Activated effector memory CD4-positive, alpha-beta T cell treated with anti-CD3 and anti-CD28 coated beads, Interleukin-2, amount 50 U/mL, for 16 hours (primary cell): ENCODE measurements at regions not wholly inside any gene's neighbourhood (a gene's known extent, or its start where the extent isn't known, plus 50 kb on each side); places are given as distances from the start of the nearest gene placed in this dataset.
"Not testable (repeated sequence)": the region's sequence is repeated elsewhere in the genome, so short reads cannot be mapped to it uniquely, and the experiment has no call there.

Experiments used
- DNase-seq: peaks from one replicate; pipeline ENCODE4 v3.0.0-alpha.2; 2020

- no peak for DNase-seq
Measured at GRCh38 chr1:221983444-221983843, 241.6 kb upstream of the DUSP10 start.

- DNase-seq, result no peak
Measured at GRCh38 chr1:221981461-221981860, 239.6 kb upstream of the DUSP10 start.

GRCh38 chr1:221979444-221980032 is 237.6 kb upstream of the DUSP10 start:
- DNase-seq, result no peak

DNA sequence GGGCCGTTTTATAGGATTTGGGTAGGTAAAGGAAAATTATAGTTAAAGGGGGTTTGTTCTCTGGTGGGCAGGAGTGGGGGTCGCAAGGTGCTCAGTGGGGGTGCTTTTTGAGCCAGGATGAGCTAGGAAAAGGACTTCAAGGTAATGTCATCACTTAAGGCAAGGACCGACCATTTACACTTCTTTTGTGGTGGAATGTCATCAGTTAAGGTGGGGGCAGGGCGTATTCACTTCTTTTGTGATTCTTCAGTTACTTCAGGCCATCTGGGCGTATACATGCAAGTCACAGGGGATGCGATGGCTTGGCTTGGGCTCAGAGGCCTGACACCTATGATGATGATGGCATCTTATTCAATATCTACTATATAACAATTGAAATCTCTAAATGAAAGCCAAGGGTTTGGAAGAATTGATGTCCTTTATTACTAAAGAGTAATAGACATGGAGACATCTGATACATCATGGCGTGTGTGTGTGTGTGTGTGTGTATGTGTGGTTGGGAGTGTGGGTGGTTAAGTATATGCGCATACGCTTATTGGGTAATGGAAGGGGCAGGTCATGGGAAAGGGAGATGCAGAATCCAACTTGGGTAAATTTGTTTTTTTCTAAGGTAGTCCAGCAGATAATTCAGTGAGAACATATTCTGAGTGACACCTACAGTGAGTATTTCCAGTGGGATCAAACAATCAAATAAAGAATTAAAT is 236.9 kb upstream of the DUSP10 start:
- DNase-seq, result not testable (repeated sequence)

- not testable (repeated sequence) for DNase-seq
Measured at GRCh38 chr1:221973787-221974186, 231.9 kb upstream of the DUSP10 start.

GRCh38 chr1:221972276-221973235 is 230.7 kb upstream of the DUSP10 start:
- no peak for DNase-seq

- DNase-seq, result not testable (repeated sequence)
Measured at GRCh38 chr1:221971035-221971434, 229.1 kb upstream of the DUSP10 start.

DNA sequence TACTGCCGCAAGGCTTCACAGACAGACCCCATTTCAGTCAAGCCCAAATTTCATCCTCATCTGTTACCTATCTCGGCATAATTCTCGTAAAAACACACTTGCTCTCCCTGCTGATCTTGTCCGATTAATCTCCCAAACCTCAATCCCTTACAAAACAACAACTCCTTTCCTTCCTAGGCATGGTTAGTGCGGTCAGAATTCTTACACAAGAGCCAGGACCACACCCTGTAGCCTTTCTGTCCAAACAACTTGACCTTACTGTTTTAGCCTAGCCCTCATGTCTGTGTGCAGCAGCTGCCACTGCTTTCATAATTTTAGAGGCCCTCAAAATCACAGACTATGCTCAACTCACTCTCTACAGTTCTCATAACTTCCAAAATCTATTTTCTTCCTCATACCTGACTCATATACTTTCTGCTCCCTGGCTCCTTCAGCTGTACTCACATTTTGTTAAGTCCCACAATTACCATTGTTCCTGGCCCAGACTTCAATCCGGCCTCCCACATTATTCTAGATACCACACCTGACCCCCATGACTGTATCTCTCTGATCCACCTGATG is 227.5 kb upstream of the DUSP10 start:
- not testable (repeated sequence) for DNase-seq

DNA sequence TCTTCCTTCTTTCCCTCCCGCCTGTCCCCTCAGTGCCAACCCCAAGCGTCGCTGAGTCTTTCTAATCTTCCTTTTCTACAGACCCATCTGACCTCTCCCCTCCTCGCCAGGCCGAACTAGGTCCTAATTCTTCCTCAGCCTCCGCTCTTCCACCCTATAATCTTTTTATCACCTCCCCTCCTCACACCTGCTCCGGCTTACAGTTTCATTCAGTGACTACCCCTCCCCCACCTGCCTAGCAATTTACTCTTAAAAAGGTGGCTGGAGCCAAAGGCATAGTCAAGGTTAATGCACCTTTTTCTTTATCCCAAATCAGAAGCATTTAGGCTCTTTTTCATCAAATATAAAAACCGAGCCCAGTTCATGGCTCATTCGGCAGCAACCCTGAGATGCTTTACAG is 225.6 kb upstream of the DUSP10 start:
- not testable (repeated sequence) for DNase-seq

DNA sequence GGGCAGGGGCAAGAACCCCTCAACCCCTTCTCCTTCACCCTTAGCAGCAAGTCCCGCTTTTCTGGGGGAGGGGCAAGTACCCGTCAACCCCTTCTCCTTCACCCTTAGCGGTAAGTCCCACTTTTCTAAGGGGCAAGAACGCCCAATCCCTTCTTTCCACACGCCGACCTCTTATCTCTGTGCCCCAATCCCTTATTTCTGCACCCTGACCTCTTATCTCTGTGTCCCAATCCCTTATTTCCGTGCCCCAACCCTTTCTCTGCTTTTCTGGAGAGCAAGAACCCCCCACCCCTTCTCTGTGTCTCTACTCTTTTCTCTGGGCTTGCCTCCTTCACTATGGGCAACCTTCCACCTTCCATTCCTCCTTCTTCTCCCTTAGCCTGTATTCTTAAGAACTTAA is 225.0 kb upstream of the DUSP10 start:
- DNase-seq, result not testable (repeated sequence)

- DNase-seq, result not testable (repeated sequence)
Measured at GRCh38 chr1:221965891-221966290, 224.0 kb upstream of the DUSP10 start.

- no peak for DNase-seq
Measured at GRCh38 chr1:221965252-221965651, 223.4 kb upstream of the DUSP10 start.

- DNase-seq, result no peak
Measured at GRCh38 chr1:221963742-221964141, 221.9 kb upstream of the DUSP10 start.

GRCh38 chr1:221962385-221962784 is 220.5 kb upstream of the DUSP10 start:
- no peak for DNase-seq

GRCh38 chr1:221961532-221962292 is 219.8 kb upstream of the DUSP10 start:
- DNase-seq, result peak; percentile 68

- DNase-seq, result not testable (repeated sequence)
Measured at GRCh38 chr1:221958161-221958562, 216.3 kb upstream of the DUSP10 start.

GRCh38 chr1:221957350-221957749 is 215.5 kb upstream of the DUSP10 start:
- DNase-seq, result not testable (repeated sequence)

- DNase-seq, result no peak
Measured at GRCh38 chr1:221949996-221950395, 208.1 kb upstream of the DUSP10 start.

GRCh38 chr1:221948459-221948858 is 206.6 kb upstream of the DUSP10 start:
- no peak for DNase-seq

GRCh38 chr1:221947731-221948130 is 205.8 kb upstream of the DUSP10 start:
- DNase-seq, result no peak

DNA sequence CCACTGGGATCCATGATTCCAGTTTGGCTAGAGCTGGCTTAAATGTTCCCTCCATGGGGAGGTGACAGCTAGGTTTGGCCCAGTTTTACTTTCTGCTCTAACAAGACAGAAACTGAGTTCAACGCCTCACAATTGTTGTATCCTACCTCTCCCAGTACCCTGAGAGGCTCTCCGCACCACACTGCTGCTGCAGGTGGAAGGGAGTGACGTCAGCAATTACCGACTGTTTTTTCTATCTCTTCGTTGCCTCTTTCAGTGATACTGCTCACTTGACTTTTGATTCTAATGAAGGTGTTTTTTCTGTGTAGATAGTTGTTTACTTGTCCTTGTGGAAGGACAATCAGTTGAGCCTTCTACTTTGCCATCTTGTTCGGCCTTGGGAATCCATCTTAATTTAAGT is 204.9 kb upstream of the DUSP10 start:
- DNase-seq, result no peak

- no peak for DNase-seq
Measured at GRCh38 chr1:221945669-221946068, 203.8 kb upstream of the DUSP10 start.
